GM18498 (cell line): ENCODE measurements at regions not wholly inside any gene's neighbourhood (a gene's known extent, or its start where the extent isn't known, plus 50 kb on each side); places are given as distances from the start of the nearest gene placed in this dataset.
"Not testable (repeated sequence)": the region's sequence is repeated elsewhere in the genome, so short reads cannot be mapped to it uniquely, and the experiment has no call there.

Experiments used
- ATAC-seq: cut with Tn5 transposase; IDR thresholded peaks from one replicate; pipeline ENCODE4 v1.9.1; 2021; ENCODE audit warnings: mild to moderate bottlenecking, moderate library complexity; ENCODE audit not compliant: unreplicated experiment

- ATAC-seq = no peak
Measured at GRCh38 chr7:79664884-79665676, 211.6 kb upstream of the MAGI2 start.

GRCh38 chr7:79658304-79658703 lies 204.8 kb upstream of the MAGI2 start:
- no peak for ATAC-seq

- ATAC-seq = no peak
Measured at GRCh38 chr7:79653136-79653631, 199.7 kb upstream of the MAGI2 start.

GRCh38 chr7:79652619-79653018 lies 199.2 kb upstream of the MAGI2 start:
- no peak for ATAC-seq

GRCh38 chr7:79647711-79648110 lies 194.2 kb upstream of the MAGI2 start:
- no peak for ATAC-seq

- no peak for ATAC-seq
Measured at GRCh38 chr7:79646278-79646677, 192.8 kb upstream of the MAGI2 start.

GRCh38 chr7:79636849-79637248 lies 183.4 kb upstream of the MAGI2 start:
- ATAC-seq = no peak

GRCh38 chr7:79625921-79626320 lies 172.5 kb upstream of the MAGI2 start:
- not testable (repeated sequence) for ATAC-seq

- ATAC-seq = no peak
Measured at GRCh38 chr7:79624336-79624735, 170.9 kb upstream of the MAGI2 start.

- no peak for ATAC-seq
Measured at GRCh38 chr7:79622781-79623180, 169.3 kb upstream of the MAGI2 start.

GRCh38 chr7:79620291-79620690 lies 166.8 kb upstream of the MAGI2 start:
- no peak for ATAC-seq

- no peak for ATAC-seq
Measured at GRCh38 chr7:79619216-79619615, 165.7 kb upstream of the MAGI2 start.

- no peak for ATAC-seq
Measured at GRCh38 chr7:79615871-79616640, 162.6 kb upstream of the MAGI2 start.

- ATAC-seq = no peak
Measured at GRCh38 chr7:79615466-79615865, 162.0 kb upstream of the MAGI2 start.

- ATAC-seq = no peak
Measured at GRCh38 chr7:79612903-79613302, 159.4 kb upstream of the MAGI2 start.

GRCh38 chr7:79612022-79612421 lies 158.6 kb upstream of the MAGI2 start:
- ATAC-seq = no peak

- ATAC-seq = no peak
Measured at GRCh38 chr7:79610748-79611304, 157.4 kb upstream of the MAGI2 start.

- ATAC-seq = no peak
Measured at GRCh38 chr7:79610313-79610712, 156.8 kb upstream of the MAGI2 start.

GRCh38 chr7:79608005-79608404 lies 154.5 kb upstream of the MAGI2 start:
- ATAC-seq = no peak

- no peak for ATAC-seq
Measured at GRCh38 chr7:79604841-79605240, 151.4 kb upstream of the MAGI2 start.

GRCh38 chr7:79598351-79598750 lies 144.9 kb upstream of the MAGI2 start:
- ATAC-seq = no peak

- not testable (repeated sequence) for ATAC-seq
Measured at GRCh38 chr7:79594671-79595070, 141.2 kb upstream of the MAGI2 start.
